Liver (tissue), 3 donors: ENCODE measurements at regions not wholly inside any gene's neighbourhood (a gene's known extent, or its start where the extent isn't known, plus 50 kb on each side); places are given as distances from the start of the nearest gene placed in this dataset.

ENCODE experiments used
- CTCF ChIP-seq: fragments of 150-350 bp; IDR thresholded peaks from 2 replicates; pipeline ENCODE4 v1.5.1; 2017; ENCODE audit warnings: improper control_type of control experiment, low read depth, low read length; ENCODE audit not compliant: missing input control
- EGR1 ChIP-seq, 2 donors: IDR thresholded peaks; 2 replicates each; pipeline ENCODE4 v1.6.1; 2016 to 2018; ENCODE audit warnings: antibody characterized with exemption in 2 of 2, low read depth in 2 of 2
- FOXA2 ChIP-seq: IDR thresholded peaks from 2 replicates; pipeline ENCODE4 v1.6.1; 2016; ENCODE audit warnings: antibody characterized with exemption
- donor health status: healthy.
- donor health status: healthy.

- TF ChIP-seq EGR1 (IDR thresholded peaks at IDR 0.05; ENCODE audit: low read depth in 2 of 2): no peak
- TF ChIP-seq FOXA2: no peak
- TF ChIP-seq CTCF: no peak
Observed at GRCh38 chr22:49577168-49578060, 250.3 kb downstream of the BRD1 start.
